ENCODE measurements at regions not wholly inside any gene's neighbourhood (a gene's known extent, or its start where the extent isn't known, plus 50 kb on each side); places are given as distances from the start of the nearest gene placed in this dataset.

DNA sequence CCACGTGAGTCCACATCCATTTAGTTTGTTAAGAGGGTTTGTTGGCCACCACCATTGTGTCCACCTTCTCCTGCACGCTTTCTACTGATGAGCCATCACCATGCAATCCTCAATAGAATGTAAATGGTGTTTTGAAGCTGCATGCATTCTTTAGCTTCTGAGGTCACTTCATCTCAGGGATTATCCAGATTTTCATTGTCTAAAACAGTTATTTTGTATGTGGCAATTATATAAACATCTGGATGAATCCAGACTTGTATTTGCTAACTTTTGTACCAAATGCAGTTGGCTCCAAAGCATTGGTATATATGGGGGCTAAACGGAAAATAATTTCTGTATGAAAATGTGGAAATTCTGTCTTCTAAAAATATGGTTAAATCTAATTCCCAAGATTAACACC is 231.2 kb upstream of the ARID1B start:
- ChIA-PET CTCF (interaction anchor here (1.2 kb wide), 2 partner anchors 8 to 15 kb away, joined by 3 to 4 read pairs; no protein-coding TSS in a partner anchor), POLR2A (no interaction called here)
- no peak for DNase-seq (ENCODE audit: extremely low spot score)
- TF ChIP-seq, protein P1, sequence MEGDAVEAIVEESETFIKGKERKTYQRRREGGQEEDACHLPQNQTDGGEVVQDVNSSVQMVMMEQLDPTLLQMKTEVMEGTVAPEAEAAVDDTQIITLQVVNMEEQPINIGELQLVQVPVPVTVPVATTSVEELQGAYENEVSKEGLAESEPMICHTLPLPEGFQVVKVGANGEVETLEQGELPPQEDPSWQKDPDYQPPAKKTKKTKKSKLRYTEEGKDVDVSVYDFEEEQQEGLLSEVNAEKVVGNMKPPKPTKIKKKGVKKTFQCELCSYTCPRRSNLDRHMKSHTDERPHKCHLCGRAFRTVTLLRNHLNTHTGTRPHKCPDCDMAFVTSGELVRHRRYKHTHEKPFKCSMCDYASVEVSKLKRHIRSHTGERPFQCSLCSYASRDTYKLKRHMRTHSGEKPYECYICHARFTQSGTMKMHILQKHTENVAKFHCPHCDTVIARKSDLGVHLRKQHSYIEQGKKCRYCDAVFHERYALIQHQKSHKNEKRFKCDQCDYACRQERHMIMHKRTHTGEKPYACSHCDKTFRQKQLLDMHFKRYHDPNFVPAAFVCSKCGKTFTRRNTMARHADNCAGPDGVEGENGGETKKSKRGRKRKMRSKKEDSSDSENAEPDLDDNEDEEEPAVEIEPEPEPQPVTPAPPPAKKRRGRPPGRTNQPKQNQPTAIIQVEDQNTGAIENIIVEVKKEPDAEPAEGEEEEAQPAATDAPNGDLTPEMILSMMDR (IDR thresholded peaks at IDR 0.05; ENCODE audit: control extremely low read depth, extremely low read depth, low read depth, missing control alignments), result no peak

DNA sequence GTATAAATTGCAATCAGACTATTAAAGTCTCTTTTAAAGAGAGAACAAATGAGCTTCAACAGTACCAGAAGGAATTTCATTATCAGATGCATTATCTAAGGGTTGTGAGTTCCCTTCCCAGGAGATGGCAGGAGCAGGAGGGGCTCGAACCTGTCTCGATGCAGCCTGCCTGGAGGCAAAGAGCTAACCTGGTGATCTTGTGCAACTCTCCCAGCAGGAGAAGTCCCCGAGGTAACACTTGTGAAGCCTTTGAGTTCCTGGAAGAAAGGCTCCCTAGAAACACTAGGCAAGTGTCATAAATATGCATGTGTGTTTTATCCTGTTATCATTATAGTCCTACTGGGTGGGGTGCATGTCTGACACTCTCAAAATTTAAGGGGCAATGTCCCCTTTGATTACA is 232.2 kb upstream of the ARID1B start:
- TF ChIP-seq, protein P1 (IDR thresholded peaks at IDR 0.05; ENCODE audit: control extremely low read depth, extremely low read depth, low read depth, missing control alignments), result no peak
- DNase-seq (ENCODE audit: extremely low spot score), result no peak
- ChIA-PET POLR2A (no interaction called here), CTCF (interaction anchor here (1.2 kb wide), 2 partner anchors 9 to 14 kb away, joined by 3 to 4 read pairs; no protein-coding TSS in a partner anchor)

DNA sequence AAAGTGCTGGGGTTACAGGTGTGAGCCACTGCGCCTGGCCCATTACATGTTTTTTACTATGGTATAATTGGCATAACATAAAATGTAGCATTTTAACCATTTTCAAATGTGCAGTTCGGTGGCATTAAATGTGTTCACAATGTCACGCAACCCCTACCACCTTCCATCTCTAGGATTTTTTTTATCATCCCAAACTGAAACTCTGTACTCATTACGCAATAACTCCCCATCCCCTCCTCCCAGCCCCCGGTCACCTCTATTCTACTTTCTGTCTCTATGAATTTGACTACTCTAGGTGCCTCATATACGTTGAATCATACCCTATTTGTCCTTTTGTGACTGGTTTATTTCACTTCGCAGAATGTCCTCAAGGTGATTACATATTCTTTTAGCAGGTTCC is 233.1 kb upstream of the ARID1B start:
- ChIA-PET CTCF (no interaction called here), POLR2A (no interaction called here)
- DNase-seq (ENCODE audit: extremely low spot score), result no peak
- TF ChIP-seq, protein P1 (IDR thresholded peaks at IDR 0.05; ENCODE audit: control extremely low read depth, extremely low read depth, low read depth, missing control alignments), result no peak

DNA sequence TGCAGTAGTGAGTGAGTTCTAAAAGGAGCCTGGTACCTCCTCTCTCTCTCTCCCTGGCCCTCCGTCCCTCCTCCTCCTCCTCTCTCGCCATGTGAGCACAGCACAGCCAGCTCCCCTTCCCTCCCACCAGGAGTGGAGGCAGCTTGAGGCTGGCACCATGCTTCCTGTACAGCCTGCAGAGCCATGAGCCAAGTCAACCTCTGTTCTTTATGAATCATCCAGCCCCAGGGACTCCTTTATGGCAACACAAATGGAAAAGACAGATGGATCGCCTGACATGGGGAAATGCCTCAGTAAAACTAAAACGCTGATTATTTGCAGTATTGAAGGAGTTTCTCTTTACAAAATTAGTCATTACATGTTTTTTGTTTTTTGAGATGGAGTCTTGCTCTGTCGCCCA is 233.7 kb upstream of the ARID1B start:
- CTCF ChIA-PET, result no interaction called here
- no peak for DNase-seq (ENCODE audit: extremely low spot score)
- POLR2A ChIA-PET, result no interaction called here
- TF ChIP-seq, protein P1 (IDR thresholded peaks at IDR 0.05; ENCODE audit: control extremely low read depth, extremely low read depth, low read depth, missing control alignments), result no peak

DNA sequence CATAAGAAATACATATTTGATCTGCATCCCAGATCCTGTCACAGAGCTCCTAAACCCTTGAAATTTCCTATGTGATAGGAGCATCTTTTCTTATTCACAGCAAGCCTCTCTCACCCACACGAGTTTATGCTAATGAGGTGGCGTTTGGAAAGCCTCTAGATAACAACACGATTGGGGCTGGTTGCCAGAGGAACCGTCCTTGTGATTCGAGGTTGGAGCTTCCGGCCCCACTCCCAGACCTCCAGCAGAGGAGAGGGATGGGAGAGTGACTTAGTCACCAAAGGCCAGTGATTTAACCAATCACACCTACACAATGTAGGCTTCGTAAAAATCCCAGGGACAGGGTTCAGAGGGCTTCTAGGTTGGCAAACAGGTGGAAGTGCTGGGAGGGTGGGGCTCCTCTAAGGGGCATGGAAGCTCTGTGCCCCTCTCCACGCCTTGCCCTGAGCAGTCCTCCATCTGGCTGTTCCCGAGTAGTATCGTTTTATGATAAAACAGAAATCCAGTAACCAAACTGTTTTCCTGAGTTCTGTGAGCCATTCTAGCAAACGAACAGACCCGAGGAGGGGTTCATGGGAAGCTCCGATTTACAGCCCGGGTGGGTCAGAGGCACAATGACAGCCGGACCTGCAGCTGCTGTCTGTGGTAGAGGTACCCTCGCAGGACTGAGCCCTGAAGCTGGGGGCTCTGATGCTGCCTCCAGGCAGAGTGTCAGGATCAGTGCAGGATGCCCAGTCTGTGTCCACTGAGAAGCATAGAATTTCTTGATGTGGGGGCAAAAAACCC is 238.1 kb upstream of the ARID1B start:
- no peak for DNase-seq (ENCODE audit: extremely low spot score)
- ChIA-PET POLR2A (no interaction called here), CTCF (interaction anchor here (1.6 kb wide), 1 partner anchor 16 kb away, joined by 4 read pairs; no protein-coding TSS in a partner anchor)
- TF ChIP-seq, protein P1 (IDR thresholded peaks at IDR 0.05; ENCODE audit: control extremely low read depth, extremely low read depth, low read depth, missing control alignments), result no peak

DNA sequence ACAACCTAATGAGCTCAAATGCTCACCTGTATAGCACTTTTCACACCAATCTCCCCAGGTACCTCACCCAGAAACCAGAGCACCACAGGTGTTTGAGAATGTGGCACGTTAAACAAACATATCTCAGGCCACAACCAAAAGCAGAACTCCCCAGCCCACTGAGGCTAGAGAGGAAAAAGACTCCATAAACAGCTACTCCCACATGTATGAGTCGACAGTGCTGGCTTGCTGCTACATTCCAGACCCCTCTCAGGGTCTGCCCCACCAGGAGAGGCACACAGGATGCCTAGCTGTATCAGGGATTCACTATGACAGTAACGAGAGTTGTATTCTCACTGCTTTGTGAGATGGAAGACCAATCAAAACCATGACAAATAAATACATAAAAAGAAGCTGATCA is 242.6 kb upstream of the ARID1B start:
- TF ChIP-seq, protein P1 (IDR thresholded peaks at IDR 0.05; ENCODE audit: control extremely low read depth, extremely low read depth, low read depth, missing control alignments), result no peak
- DNase-seq (ENCODE audit: extremely low spot score), result no peak
- ChIA-PET CTCF (interaction anchor here (1.2 to 1.6 kb wide), 3 partner anchors 13 to 35 kb away, joined by 3 read pairs; no protein-coding TSS in a partner anchor), POLR2A (no interaction called here)

Measured in GM10248 (cell line).